Endothelial cell of hepatic sinusoid (primary cell): ENCODE measurements at regions not wholly inside any gene's neighbourhood (a gene's known extent, or its start where the extent isn't known, plus 50 kb on each side); places are given as distances from the start of the nearest gene placed in this dataset.

ENCODE experiments used
- in situ Hi-C: cut with HindIII; loops from 2 replicates; pipeline ENCODE4 v1.10.0; 2017; ENCODE audit warnings: low sequenced_read_pairs

- in situ Hi-C loops: no loop called here
These were observed 1027.6 kb upstream of the PRKX start for GRCh38 chrX:4741024-4741423.

DNA sequence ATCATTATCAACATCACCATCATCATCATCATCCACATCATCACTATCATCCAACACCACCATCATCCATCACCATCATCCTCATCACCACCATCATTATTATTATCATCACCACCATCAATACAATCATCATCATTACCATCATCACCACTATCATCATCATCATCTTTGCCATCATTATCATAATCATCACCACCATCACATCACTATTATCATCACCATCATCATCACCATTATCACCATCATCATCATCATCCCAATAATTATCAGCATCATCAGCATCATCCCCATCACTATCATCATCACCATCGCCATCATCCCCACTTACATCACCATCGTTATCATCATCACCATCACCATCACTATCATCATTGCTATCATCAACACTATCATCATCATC, 1021.9 kb upstream of the PRKX start:
- in situ Hi-C loops: no loop called here

DNA sequence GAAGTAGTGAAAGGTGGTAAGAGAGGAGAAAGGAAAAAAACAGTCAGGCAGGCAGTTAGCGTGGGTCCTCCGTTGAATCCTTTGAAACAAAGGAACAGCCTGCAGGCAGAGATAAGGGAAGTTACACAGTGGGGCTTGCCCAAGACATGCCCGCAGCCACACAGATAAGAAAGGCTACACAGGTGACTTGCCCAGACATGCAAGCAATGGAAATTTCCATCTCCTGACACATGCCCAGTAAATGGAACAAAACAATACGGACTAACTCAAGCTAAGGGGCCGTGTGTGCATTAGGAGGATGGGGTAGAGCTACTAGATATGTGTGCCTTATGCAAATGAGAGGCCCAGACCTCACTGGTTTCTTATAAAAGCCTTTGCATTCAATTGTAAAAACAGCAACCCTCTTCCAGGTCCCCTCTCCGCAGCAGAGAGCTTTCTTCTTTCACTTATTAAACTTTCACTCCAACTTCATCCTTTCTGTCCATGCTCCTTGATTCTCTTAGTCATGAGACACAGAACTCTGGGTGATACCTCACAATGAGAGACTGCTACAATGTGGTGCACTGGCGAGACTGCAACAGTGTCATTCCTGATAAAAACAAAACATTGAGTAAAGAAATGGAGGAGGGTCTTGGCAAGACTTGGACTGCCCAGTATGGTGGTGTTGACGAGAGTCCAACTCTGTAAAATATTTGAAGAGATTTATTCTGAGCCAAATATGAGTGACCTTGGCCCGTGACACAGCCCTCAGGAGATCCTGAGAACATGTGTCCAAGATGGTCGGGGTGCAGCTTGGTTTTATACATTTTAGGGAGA, 997.4 kb upstream of the PRKX start:
- in situ Hi-C loops: no loop called here

- in situ Hi-C loops: no loop called here
These were observed 995.7 kb upstream of the PRKX start for GRCh38 chrX:4708970-4709760.

GRCh38 chrX:4706961-4707360, 993.5 kb upstream of the PRKX start:
- in situ Hi-C loops: no loop called here

- in situ Hi-C loops: no loop called here
These were observed 977.1 kb upstream of the PRKX start for GRCh38 chrX:4690521-4690920.

DNA sequence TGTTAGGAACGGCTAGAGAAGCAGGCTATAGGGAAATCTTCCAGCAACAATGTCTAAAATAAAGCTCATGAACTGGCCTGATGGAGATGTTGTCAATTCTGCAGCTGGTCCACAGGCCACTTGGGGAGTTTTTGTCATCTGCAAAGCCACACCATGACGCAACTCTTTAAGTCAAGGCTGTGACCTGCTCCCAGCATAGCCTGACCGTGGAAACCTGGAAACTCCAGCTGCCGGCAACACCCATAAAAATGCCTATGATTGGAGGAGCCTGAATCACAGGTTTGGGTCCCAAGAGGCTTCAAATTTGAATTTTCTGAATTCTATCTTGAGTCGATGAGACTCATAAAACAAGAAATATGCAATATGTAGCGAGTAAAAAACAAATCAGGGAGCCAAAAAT, 969.2 kb upstream of the PRKX start:
- in situ Hi-C loops: no loop called here

- in situ Hi-C loops: no loop called here
These were observed 962.3 kb upstream of the PRKX start for GRCh38 chrX:4675686-4676300.

DNA sequence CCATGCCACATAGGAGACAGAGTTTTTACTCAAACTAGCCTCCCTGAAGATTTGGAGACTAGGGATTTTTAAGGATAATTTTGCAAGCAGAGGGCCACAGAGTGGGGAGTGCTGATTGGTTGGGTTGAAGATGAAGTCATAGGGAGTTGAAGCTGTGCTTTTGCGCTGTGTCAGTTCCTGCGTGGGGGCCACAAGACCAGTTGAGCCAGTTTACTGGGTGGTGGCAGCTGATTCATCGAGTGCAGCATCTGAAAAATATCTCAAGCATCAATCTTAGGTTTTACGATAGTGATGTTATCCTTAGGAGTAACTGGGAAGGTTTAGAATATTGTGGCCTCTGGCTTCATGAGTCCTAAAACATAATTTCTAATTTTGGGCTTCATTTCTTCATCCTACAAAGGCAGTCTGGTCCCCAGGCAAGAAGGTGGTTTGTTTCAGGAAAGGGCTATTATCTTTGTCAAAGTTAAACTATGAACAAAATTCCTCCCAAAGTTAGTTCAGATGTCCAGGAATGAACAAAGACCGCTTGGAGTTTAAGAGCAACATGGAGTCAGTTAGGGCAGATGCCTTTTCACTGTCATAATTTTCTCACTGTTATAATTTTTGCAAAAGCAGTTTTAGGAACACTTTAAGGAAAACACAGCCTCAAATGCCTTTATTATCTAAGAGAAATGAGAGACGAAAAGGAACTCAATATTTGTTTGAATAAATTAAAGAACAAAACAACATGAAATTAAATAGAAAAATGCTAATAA, 960.8 kb upstream of the PRKX start:
- in situ Hi-C loops: no loop called here

DNA sequence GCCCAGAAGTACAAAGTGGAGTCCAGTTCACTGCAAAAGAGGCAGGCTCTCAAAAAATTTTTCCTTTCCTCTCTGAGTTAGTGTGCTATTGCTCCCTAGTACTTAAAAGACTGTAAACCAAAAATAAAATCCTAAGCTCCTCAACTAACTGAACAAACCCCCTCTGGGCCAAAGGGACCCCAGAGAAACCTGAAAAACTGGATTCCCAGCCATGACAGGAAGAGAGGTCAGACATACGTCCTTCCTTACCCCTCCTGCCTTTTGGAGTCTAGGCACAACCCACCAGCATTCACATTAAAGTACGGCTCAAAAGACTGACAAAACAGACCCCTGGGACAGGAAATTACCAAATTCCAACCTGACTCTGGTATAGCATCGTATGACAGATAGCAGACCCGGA, 957.9 kb upstream of the PRKX start:
- in situ Hi-C loops: no loop called here

- in situ Hi-C loops: no loop called here
These were observed 957.2 kb upstream of the PRKX start for GRCh38 chrX:4670606-4671005.

GRCh38 chrX:4668802-4669536, 955.5 kb upstream of the PRKX start:
- in situ Hi-C loops: no loop called here

DNA sequence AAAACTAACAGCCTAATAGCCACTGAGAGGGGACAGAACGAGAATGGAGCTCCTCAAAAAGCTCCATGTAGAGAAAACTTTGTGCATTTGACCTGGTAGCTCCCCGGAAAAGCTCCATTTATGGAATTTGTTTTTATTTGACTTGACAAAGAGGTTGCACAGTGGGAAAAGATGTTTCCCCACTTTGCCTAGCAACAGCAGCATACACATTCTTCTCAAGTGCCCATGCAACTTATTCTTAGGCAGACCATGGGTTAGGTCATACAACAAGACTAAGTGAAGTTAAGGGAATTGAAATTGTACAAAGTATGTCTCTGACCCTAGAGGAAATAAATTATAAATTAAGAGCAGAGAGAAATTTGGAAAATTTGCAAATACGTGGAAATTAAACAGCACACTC, 949.6 kb upstream of the PRKX start:
- in situ Hi-C loops: no loop called here

GRCh38 chrX:4661771-4662170, 948.3 kb upstream of the PRKX start:
- in situ Hi-C loops: no loop called here

DNA sequence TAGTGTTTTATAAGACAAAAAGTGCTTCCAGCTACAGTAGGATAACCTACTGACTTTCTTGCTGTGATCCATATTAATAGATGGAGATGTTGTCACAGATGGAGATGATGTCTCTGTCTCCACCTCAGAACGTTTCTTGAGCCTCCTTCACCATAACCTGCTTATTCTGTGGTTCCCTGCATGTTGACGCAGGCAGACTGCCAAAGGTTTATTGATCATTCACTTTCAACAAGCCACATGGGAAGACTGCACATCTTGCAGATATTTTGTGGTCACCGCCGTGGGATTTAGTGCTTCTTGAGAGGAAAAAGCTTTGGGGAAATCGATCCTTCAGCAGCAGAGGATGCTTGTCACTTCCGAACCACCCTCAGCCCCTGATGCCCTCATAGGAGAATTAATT, 943.0 kb upstream of the PRKX start:
- in situ Hi-C loops: no loop called here

DNA sequence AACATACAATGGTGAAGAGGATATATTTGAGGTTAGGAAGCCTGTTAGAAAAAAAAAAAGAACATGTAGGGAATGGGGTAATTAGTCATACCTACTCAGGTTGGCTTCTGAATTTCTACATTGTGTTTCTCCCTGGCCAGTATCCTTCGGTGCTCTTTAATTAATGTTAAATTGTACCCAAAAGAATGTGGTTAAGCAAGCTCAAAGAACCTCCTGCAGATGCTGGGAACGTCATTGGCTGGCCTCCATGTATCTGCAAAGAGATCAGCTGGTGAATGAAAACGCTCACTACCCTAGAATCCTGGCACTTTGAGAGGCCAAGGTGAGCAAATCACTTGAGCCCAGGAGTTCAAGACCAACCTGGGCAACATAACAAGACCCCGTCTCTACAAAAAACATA, 942.3 kb upstream of the PRKX start:
- in situ Hi-C loops: no loop called here

DNA sequence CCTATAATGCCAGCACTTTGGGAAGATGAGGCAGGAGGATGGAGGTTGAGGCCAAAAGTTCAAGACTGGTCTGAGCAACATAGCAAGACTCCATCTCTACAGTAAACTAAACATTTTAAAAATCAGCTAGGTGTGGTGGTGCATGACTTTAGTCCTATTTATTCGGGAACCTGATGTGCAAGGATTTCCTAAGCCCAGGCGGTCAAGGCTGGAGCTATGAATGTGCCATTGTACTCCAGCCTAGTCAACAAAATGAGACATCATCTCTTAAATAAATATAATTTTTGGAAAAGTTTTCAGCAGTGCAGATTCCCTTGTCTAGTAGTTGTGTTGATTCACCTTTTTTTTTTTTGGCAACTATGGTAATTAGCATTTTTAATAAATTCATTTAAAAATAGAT, 928.7 kb upstream of the PRKX start:
- in situ Hi-C loops: no loop called here

GRCh38 chrX:4638036-4638435, 924.6 kb upstream of the PRKX start:
- in situ Hi-C loops: no loop called here

DNA sequence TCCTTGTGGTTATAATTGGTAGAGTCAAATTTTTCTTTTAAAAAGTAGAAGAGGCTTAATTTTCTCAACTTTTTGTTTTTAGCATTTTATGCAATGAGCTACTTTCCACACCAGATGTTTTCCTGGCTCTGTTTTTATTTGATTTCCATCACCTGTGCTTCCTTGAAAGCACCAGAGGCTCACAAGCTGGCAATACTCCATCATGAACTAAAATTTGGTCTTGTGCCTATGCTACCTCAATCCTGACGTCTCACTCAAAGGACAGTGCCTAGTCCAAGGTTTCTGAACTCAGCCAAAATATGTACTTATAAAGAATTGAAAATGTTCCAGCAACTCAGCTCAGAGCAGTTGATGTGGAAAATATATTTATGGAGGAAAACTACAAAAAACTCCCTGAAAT, 914.0 kb upstream of the PRKX start:
- in situ Hi-C loops: no loop called here

- in situ Hi-C loops: no loop called here
These were observed 909.2 kb upstream of the PRKX start for GRCh38 chrX:4622486-4623167.
